ENCODE measurements at regions not wholly inside any gene's neighbourhood (a gene's known extent, or its start where the extent isn't known, plus 50 kb on each side); places are given as distances from the start of the nearest gene placed in this dataset.

GRCh38 chr7:125636320-125636962 lies 706.8 kb upstream of the POT1 start:
- no peaks in the 10 kb centered on the region for H3K9me3 ChIP-seq
- DNase-seq, result no peak
- no peak for TF ChIP-seq CTCF (IDR thresholded peaks at IDR 0.05)
- TF ChIP-seq POLR2A (IDR thresholded peaks at IDR 0.05), result no peak
- H3K4me1 ChIP-seq, result no peaks in the 10 kb centered on the region
- H3K27ac ChIP-seq, result no peak overlapping the region
- H3K27me3 ChIP-seq, result no peaks in the 10 kb centered on the region
- H3K36me3 ChIP-seq, result no peaks in the 10 kb centered on the region
- no peak overlapping the region for H3K4me3 ChIP-seq

GRCh38 chr7:125618516-125618915 lies 688.9 kb upstream of the POT1 start:
- Histone ChIP-seq H3K36me3 (no peaks in the 10 kb centered on the region), H3K4me3 (no peak overlapping the region), H3K27ac (no peak overlapping the region), H3K27me3 (no peaks in the 10 kb centered on the region), H3K4me1 (no peaks in the 10 kb centered on the region), H3K9me3 (peaks cover 0 to 9% (median 2%) of the 10 kb centered on the region in 4 donors)
- TF ChIP-seq CTCF (IDR thresholded peaks at IDR 0.05) (no peak), POLR2A (IDR thresholded peaks at IDR 0.05) (no peak)
- no peak for DNase-seq

- no peaks in the 10 kb centered on the region for H3K27me3 ChIP-seq
- no peak overlapping the region for H3K4me3 ChIP-seq
- DNase-seq, result no peak
- H3K9me3 ChIP-seq, result peaks cover 0 to 8% (median 0%) of the 10 kb centered on the region in 4 donors
- H3K27ac ChIP-seq, result no peak overlapping the region
- TF ChIP-seq POLR2A (IDR thresholded peaks at IDR 0.05) (no peak), CTCF (IDR thresholded peaks at IDR 0.05) (no peak)
- H3K4me1 ChIP-seq, result no peaks in the 10 kb centered on the region
- no peaks in the 10 kb centered on the region for H3K36me3 ChIP-seq
Measured at GRCh38 chr7:125611582-125611981, 682.0 kb upstream of the POT1 start.

GRCh38 chr7:125606671-125607070 lies 677.0 kb upstream of the POT1 start:
- H3K9me3 ChIP-seq, result no peaks in the 10 kb centered on the region
- no peaks in the 10 kb centered on the region for H3K4me1 ChIP-seq
- H3K36me3 ChIP-seq, result no peaks in the 10 kb centered on the region
- no peaks in the 10 kb centered on the region for H3K27me3 ChIP-seq
- no peak overlapping the region for H3K4me3 ChIP-seq
- no peak overlapping the region for H3K27ac ChIP-seq
- DNase-seq, result no peak
- TF ChIP-seq CTCF (IDR thresholded peaks at IDR 0.05) (no peak), POLR2A (IDR thresholded peaks at IDR 0.05) (no peak)

- no peaks in the 10 kb centered on the region for H3K9me3 ChIP-seq
- H3K36me3 ChIP-seq, result no peaks in the 10 kb centered on the region
- TF ChIP-seq POLR2A (IDR thresholded peaks at IDR 0.05), result no peak
- H3K4me1 ChIP-seq, result no peaks in the 10 kb centered on the region
- no peak overlapping the region for H3K27ac ChIP-seq
- no peak for DNase-seq
- H3K4me3 ChIP-seq, result no peak overlapping the region
- H3K27me3 ChIP-seq, result no peaks in the 10 kb centered on the region
Measured at GRCh38 chr7:125605241-125605640, 675.6 kb upstream of the POT1 start.

GRCh38 chr7:125602441-125602840 lies 672.8 kb upstream of the POT1 start:
- Histone ChIP-seq H3K9me3 (no peaks in the 10 kb centered on the region), H3K4me3 (no peak overlapping the region), H3K27me3 (no peaks in the 10 kb centered on the region), H3K36me3 (no peaks in the 10 kb centered on the region), H3K4me1 (no peaks in the 10 kb centered on the region), H3K27ac (no peak overlapping the region)
- no peak for DNase-seq
- TF ChIP-seq CTCF (IDR thresholded peaks at IDR 0.05), result no peak
- TF ChIP-seq POLR2A (IDR thresholded peaks at IDR 0.05), result no peak
